Caco-2 (cell line): ENCODE measurements at regions not wholly inside any gene's neighbourhood (a gene's known extent, or its start where the extent isn't known, plus 50 kb on each side); places are given as distances from the start of the nearest gene placed in this dataset.

Experiments used
- BruUV-seq: library from RNA; stranded (reverse); fragments of 400-500 nt; replicated peaks from 2 replicates; lab custom pipeline; 2021; lab: Mats Ljungman, UMichigan
- CTCF ChIA-PET: fragments of 300-600 bp; sonication (Branson Sonifier 250); formaldehyde crosslinking; loops from one replicate; lab custom pipeline; 2022; ENCODE audit warnings: antibody characterized with exemption; lab: Charles Lee
- POLR2A ChIA-PET: fragments of 300-600 bp; sonication (Branson Sonifier 250); formaldehyde crosslinking; loops from one replicate; lab custom pipeline; 2022; ENCODE audit warnings: antibody characterized with exemption; lab: Charles Lee
- DNase-seq, 2 experiments: peaks; one replicate each; pipeline versions ENCODE4 v3.0.0 to v3.0.0-alpha.2; 2020 to 2022
- H3K27me3 ChIP-seq: replicated peaks from 2 replicates; pipeline ENCODE4 v1.6.0; 2011; ENCODE audit warnings: low read length; ENCODE audit not compliant: control insufficient read depth, insufficient read depth
- H3K36me3 ChIP-seq: 2 replicates; pipeline ENCODE4 v1.5.1; 2011; ENCODE audit warnings: low read length; ENCODE audit not compliant: control insufficient read depth, insufficient read depth
- H3K4me1 ChIP-seq: fragments of 250-450 bp; sonication (Bioruptor Pico); 2 replicates; pipeline ENCODE4 v1.5.1; 2020; ENCODE audit warnings: mild to moderate bottlenecking
- H3K4me3 ChIP-seq: 2 replicates; pipeline ENCODE4 v1.5.1; 2011; ENCODE audit warnings: low read depth, mild to moderate bottlenecking, control low read depth, low read length
- H3K9me3 ChIP-seq: fragments of 250-450 bp; sonication (Bioruptor Pico); 2 replicates; pipeline ENCODE4 v1.5.1; 2020; ENCODE audit warnings: mild to moderate bottlenecking, moderate library complexity
- H3K27ac Mint-ChIP-seq: one replicate; pipeline ENCODE4 v1.8.0; 2022; ENCODE audit warnings: mixed read lengths; ENCODE audit not compliant: unreplicated experiment
- H3K27me3 Mint-ChIP-seq: one replicate; pipeline ENCODE4 v1.8.0; 2022; ENCODE audit warnings: mixed read lengths; ENCODE audit not compliant: insufficient read depth, unreplicated experiment
- H3K36me3 Mint-ChIP-seq: one replicate; pipeline ENCODE4 v1.8.0; 2022; ENCODE audit warnings: mild to moderate bottlenecking, mixed read lengths; ENCODE audit not compliant: insufficient read depth, unreplicated experiment
- H3K4me1 Mint-ChIP-seq: one replicate; pipeline ENCODE4 v1.8.0; 2022; ENCODE audit warnings: low read depth, mixed read lengths; ENCODE audit not compliant: unreplicated experiment
- H3K4me3 Mint-ChIP-seq: one replicate; pipeline ENCODE4 v1.8.0; 2022; ENCODE audit warnings: mild to moderate bottlenecking, moderate library complexity, mixed read lengths; ENCODE audit not compliant: unreplicated experiment
- H3K9me3 Mint-ChIP-seq: one replicate; pipeline ENCODE4 v1.8.0; 2022; ENCODE audit warnings: mixed read lengths; ENCODE audit not compliant: unreplicated experiment
- intact Hi-C: fragments of 100-400 bp; cut with micrococcal nuclease; formaldehyde crosslinking; loops from one replicate; pipeline ENCODE4 v1.10.0; 2022; ENCODE audit not compliant: unreplicated experiment
- TF ChIP-seq, protein P1 (sequence below), 2 experiments: fragments of 200-600 bp in 1 of 2; IDR thresholded peaks; 1 replicate in 1 of 2; 2 replicates in 1 of 2; pipeline versions ENCODE4 v1.5.1 to v1.8.0; 2011 to 2022; ENCODE audit warnings: antibody characterized with exemption in 1 of 2, control low read depth in 1 of 2, inconsistent platforms in 1 of 2, low read depth in 1 of 2, low read length in 1 of 2, mild to moderate bottlenecking in 1 of 2, moderate library complexity in 1 of 2; ENCODE audit not compliant: insufficient read depth in 1 of 2, severe bottlenecking in 1 of 2, unreplicated experiment in 1 of 2

DNA sequence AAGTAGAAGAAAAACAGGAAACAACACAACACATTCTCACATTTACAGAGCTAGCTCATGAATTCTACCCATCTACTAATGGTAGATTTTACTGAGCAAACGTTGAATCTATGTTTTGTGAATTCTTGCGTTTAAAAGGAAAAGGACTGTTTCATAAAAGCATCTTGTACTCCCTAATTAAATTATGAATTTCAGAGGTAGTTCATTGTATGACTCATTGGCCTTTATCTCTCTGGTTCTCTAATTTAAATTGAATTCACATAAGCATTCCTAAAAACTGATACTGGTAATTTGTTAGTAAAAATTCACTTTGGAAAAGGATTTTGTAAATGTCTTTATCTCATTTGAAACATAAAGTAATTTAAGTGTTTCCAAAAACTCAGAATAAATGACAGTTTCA, 687.3 kb downstream of the BRINP3 start:
- no peaks in the 10 kb centered on the region for H3K36me3 ChIP-seq
- no TSS peak for BruUV-seq
- no peaks in the 10 kb centered on the region for H3K27me3 ChIP-seq
- ChIA-PET CTCF (no interaction called here), POLR2A (no interaction called here)
- no peaks in the 10 kb centered on the region for H3K4me1 ChIP-seq
- no peak overlapping the region for H3K27ac Mint-ChIP-seq
- intact Hi-C loops: no loop called here
- TF ChIP-seq, protein P1, sequence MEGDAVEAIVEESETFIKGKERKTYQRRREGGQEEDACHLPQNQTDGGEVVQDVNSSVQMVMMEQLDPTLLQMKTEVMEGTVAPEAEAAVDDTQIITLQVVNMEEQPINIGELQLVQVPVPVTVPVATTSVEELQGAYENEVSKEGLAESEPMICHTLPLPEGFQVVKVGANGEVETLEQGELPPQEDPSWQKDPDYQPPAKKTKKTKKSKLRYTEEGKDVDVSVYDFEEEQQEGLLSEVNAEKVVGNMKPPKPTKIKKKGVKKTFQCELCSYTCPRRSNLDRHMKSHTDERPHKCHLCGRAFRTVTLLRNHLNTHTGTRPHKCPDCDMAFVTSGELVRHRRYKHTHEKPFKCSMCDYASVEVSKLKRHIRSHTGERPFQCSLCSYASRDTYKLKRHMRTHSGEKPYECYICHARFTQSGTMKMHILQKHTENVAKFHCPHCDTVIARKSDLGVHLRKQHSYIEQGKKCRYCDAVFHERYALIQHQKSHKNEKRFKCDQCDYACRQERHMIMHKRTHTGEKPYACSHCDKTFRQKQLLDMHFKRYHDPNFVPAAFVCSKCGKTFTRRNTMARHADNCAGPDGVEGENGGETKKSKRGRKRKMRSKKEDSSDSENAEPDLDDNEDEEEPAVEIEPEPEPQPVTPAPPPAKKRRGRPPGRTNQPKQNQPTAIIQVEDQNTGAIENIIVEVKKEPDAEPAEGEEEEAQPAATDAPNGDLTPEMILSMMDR (IDR thresholded peaks at IDR 0.05; ENCODE audit: insufficient read depth in 1 of 2, low read depth in 1 of 2, low read length in 1 of 2, severe bottlenecking in 1 of 2, unreplicated experiment in 1 of 2): no peak
- H3K36me3 Mint-ChIP-seq: peaks cover 6% of the 10 kb centered on the region
- no peaks in the 10 kb centered on the region for H3K9me3 Mint-ChIP-seq
- no peak for DNase-seq
- no peaks in the 10 kb centered on the region for H3K9me3 ChIP-seq
- H3K4me1 Mint-ChIP-seq: no peaks in the 10 kb centered on the region
- H3K4me3 ChIP-seq: no peak overlapping the region
- H3K4me3 Mint-ChIP-seq: no peak overlapping the region
- H3K27me3 Mint-ChIP-seq: no peaks in the 10 kb centered on the region

DNA sequence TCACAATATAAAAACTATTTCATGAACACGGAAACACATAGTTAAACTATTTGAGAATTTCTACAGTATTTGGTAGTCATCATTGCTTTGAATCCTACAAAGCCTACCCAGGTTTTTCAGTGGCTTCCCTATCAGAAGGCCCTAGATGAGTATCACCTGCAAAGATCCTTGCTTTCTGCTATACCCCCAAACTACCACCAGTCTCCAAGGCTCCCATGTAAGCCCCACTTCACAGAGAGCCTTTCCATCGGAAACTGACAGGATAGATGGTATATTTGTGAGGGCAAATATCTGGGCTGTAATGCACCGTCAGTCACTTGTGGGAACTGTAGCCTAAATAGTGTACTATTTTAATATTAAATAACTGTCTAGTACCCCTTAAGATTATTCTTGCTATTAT, 674.3 kb downstream of the BRINP3 start:
- H3K4me1 Mint-ChIP-seq: peaks cover 23% of the 10 kb centered on the region

DNA sequence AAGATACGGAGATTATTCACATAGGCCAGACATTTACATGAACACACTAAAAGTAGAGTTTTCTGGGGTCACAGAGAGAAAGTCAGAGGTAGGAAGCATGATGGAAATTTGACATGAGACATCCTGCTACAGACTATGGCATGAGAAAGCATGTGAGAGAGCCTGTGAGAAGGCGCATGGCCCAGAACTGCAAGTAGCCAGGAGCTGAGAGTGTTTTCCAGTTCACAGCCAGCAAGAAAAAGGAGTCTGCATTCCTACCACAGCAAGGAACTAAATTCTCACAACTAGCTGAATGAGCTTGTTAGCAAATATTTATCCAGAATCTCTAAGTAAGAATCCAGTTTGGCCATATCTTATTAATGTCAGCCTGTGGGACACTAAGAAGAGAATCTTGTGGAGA, 673.3 kb downstream of the BRINP3 start:
- TF ChIP-seq, protein P1 (IDR thresholded peaks at IDR 0.05; ENCODE audit: insufficient read depth in 1 of 2, low read depth in 1 of 2, low read length in 1 of 2, severe bottlenecking in 1 of 2, unreplicated experiment in 1 of 2): no peak
- Histone ChIP-seq H3K9me3 (no peaks in the 10 kb centered on the region), H3K36me3 (no peaks in the 10 kb centered on the region), H3K4me3 (no peak overlapping the region), H3K27me3 (no peaks in the 10 kb centered on the region), H3K4me1 (no peaks in the 10 kb centered on the region)
- Mint-ChIP-seq H3K27me3 (no peaks in the 10 kb centered on the region), H3K4me3 (no peak overlapping the region), H3K27ac (no peak overlapping the region), H3K36me3 (no peaks in the 10 kb centered on the region), H3K4me1 (peaks cover 23% of the 10 kb centered on the region), H3K9me3 (no peaks in the 10 kb centered on the region)
- intact Hi-C loops: no loop called here
- CTCF ChIA-PET: no interaction called here
- BruUV-seq: no TSS peak
- POLR2A ChIA-PET: no interaction called here
- DNase-seq: no peak

More for the DNA sequence above, 674.3 kb downstream of the BRINP3 start:
- H3K27me3 ChIP-seq: no peaks in the 10 kb centered on the region
- TF ChIP-seq, protein P1 (IDR thresholded peaks at IDR 0.05; ENCODE audit: insufficient read depth in 1 of 2, low read depth in 1 of 2, low read length in 1 of 2, severe bottlenecking in 1 of 2, unreplicated experiment in 1 of 2): no peak
- ChIA-PET CTCF (no interaction called here), POLR2A (no interaction called here)
- H3K36me3 ChIP-seq: no peaks in the 10 kb centered on the region
- Mint-ChIP-seq H3K27ac (no peak overlapping the region), H3K36me3 (no peaks in the 10 kb centered on the region), H3K4me3 (no peak overlapping the region), H3K9me3 (no peaks in the 10 kb centered on the region), H3K27me3 (no peaks in the 10 kb centered on the region)
- H3K9me3 ChIP-seq: no peaks in the 10 kb centered on the region
- intact Hi-C loops: no loop called here
- no peaks in the 10 kb centered on the region for H3K4me1 ChIP-seq
- no TSS peak for BruUV-seq
- DNase-seq: peak in 1 of 2 experiments; percentile 2
- no peak overlapping the region for H3K4me3 ChIP-seq
